SK-N-SH (cell line): ENCODE measurements at regions not wholly inside any gene's neighbourhood (a gene's known extent, or its start where the extent isn't known, plus 50 kb on each side); places are given as distances from the start of the nearest gene placed in this dataset.
"Not testable (repeated sequence)": the region's sequence is repeated elsewhere in the genome, so short reads cannot be mapped to it uniquely, and the experiment has no call there.

ENCODE experiments used
- CTCF ChIA-PET: fragments of 300-600, 350-600 bp; formaldehyde crosslinking; extraction: SDS; loops from one replicate; lab custom pipeline; 2021; lab: Yijun Ruan, JAX
- POLR2A ChIA-PET: fragments of 350-600 bp; sonication (Branson Sonifier 250); formaldehyde crosslinking; extraction: SDS; loops from one replicate; lab custom pipeline; 2020; ENCODE audit warnings: antibody characterized with exemption, inconsistent platforms; lab: Yijun Ruan, JAX
- DNase-seq: peaks from one replicate; pipeline ENCODE4 v3.0.0; 2012
- H2AFZ ChIP-seq: fragments of 200-600 bp; sonication (generic); 2 replicates; pipeline ENCODE4 v1.8.1; 2016; ENCODE audit warnings: antibody characterized with exemption, mild to moderate bottlenecking, low read depth
- H3F3A ChIP-seq: fragments of 200-600 bp; sonication (generic); replicated peaks from 2 replicates; pipeline ENCODE3; 2016; ENCODE audit warnings: antibody characterized with exemption, mild to moderate bottlenecking; ENCODE audit not compliant: insufficient read depth
- H3K27ac ChIP-seq, 2 experiments: fragments of 200-500 bp in 1 of 2; fragments of 200-600 bp in 1 of 2; sonication (Bioruptor generic) in 1 of 2; sonication (generic), shearing (Covaris generic) in 1 of 2; 2 replicates each; pipeline versions ENCODE4 v1.5.1 to v1.6.1; 2014 to 2016; ENCODE audit warnings: low read depth in 2 of 2, inconsistent platforms in 1 of 2, low read length in 1 of 2, mild to moderate bottlenecking in 1 of 2, mixed read lengths in 1 of 2
- H3K27me3 ChIP-seq: fragments of 200-600 bp; sonication (generic), shearing (Covaris generic); 2 replicates; pipeline ENCODE4 v1.6.1; 2016; ENCODE audit warnings: mixed run types; ENCODE audit not compliant: insufficient read depth
- H3K36me3 ChIP-seq, 2 experiments: fragments of 200-500 bp in 1 of 2; fragments of 200-600 bp in 1 of 2; sonication (Bioruptor generic) in 1 of 2; sonication (generic) in 1 of 2; replicated peaks in 1 of 2; 2 replicates each; pipeline versions ENCODE3 to v1.5.1; 2014 to 2016; ENCODE audit warnings: low read length in 1 of 2, mild to moderate bottlenecking in 1 of 2; ENCODE audit not compliant: insufficient read depth in 2 of 2, control insufficient read depth in 1 of 2
- H3K4me1 ChIP-seq, 2 experiments: fragments of 200-500 bp in 1 of 2; fragments of 200-600 bp in 1 of 2; sonication (Bioruptor generic) in 1 of 2; sonication (generic), shearing (Covaris generic) in 1 of 2; 2 replicates each; pipeline versions ENCODE4 v1.5.1 to v1.6.1; 2014 to 2016; ENCODE audit warnings: low read depth in 1 of 2, low read length in 1 of 2, mixed run types in 1 of 2; ENCODE audit not compliant: insufficient read depth in 2 of 2, control insufficient read depth in 1 of 2
- H3K4me2 ChIP-seq: fragments of 200-600 bp; sonication (generic), shearing (Covaris generic); 2 replicates; pipeline ENCODE4 v1.6.1; 2017; ENCODE audit warnings: mixed run types
- H3K4me3 ChIP-seq, 2 experiments: fragments of 200-500 bp in 1 of 2; fragments of 200-600 bp in 1 of 2; sonication (Bioruptor generic) in 1 of 2; sonication (generic), shearing (Covaris generic) in 1 of 2; 2 replicates each; pipeline versions ENCODE4 v1.5.1 to v1.8.1; 2014 to 2016; ENCODE audit warnings: low read depth in 2 of 2, inconsistent platforms in 1 of 2, low read length in 1 of 2, mild to moderate bottlenecking in 1 of 2, mixed read lengths in 1 of 2, moderate library complexity in 1 of 2
- H3K79me2 ChIP-seq: fragments of 200-600 bp; sonication (generic); 2 replicates; pipeline ENCODE4 v1.8.1; 2017; ENCODE audit warnings: mild to moderate bottlenecking; ENCODE audit not compliant: insufficient read depth
- H3K9ac ChIP-seq: fragments of 200-600 bp; sonication (generic); 2 replicates; pipeline ENCODE4 v1.6.1; 2017; ENCODE audit warnings: mixed run types
- H3K9me2 ChIP-seq: fragments of 200-600 bp; sonication (generic); 2 replicates; pipeline ENCODE4 v1.6.1; 2017; ENCODE audit warnings: mixed run types
- H3K9me3 ChIP-seq: fragments of 200-600 bp; sonication (generic); 2 replicates; pipeline ENCODE4 v1.6.1; 2017; ENCODE audit warnings: mixed run types, mild to moderate bottlenecking, moderate library complexity
- H4K20me1 ChIP-seq: fragments of 200-600 bp; sonication (generic); 2 replicates; pipeline ENCODE4 v1.6.1; 2017; ENCODE audit warnings: mild to moderate bottlenecking, mixed run types; ENCODE audit not compliant: insufficient read depth
- EP300 ChIP-seq, 2 experiments: IDR thresholded peaks; 2 replicates each; pipeline versions ENCODE4 v1.4.0 to v1.6.1; 2012; ENCODE audit warnings: borderline replicate concordance in 1 of 2, low read depth in 1 of 2, low read length in 1 of 2
- FOSL2 ChIP-seq: IDR thresholded peaks from 2 replicates; pipeline ENCODE4 v1.4.0; 2012; ENCODE audit warnings: low read depth, mild to moderate bottlenecking, moderate library complexity, borderline replicate concordance
- GATA2 ChIP-seq: sonication (generic); formaldehyde crosslinking; IDR thresholded peaks from 2 replicates; pipeline ENCODE4 v1.5.0; 2020; ENCODE audit warnings: mild to moderate bottlenecking, missing genetic modification reagents
- IRF3 ChIP-seq: fragments of 150-350 bp; IDR thresholded peaks from 2 replicates; pipeline ENCODE4 v1.6.1; 2016; ENCODE audit warnings: mild to moderate bottlenecking, low read depth, low read length
- NFIC ChIP-seq: IDR thresholded peaks from 2 replicates; pipeline ENCODE4 v1.4.0; 2012; ENCODE audit warnings: borderline replicate concordance
- REST ChIP-seq: IDR thresholded peaks from 2 replicates; pipeline ENCODE4 v1.6.1; 2012; ENCODE audit warnings: mild to moderate bottlenecking, low read depth, low read length, moderate library complexity
- SMC3 ChIP-seq: IDR thresholded peaks from 2 replicates; pipeline ENCODE4 v1.6.1; 2012; ENCODE audit warnings: low read depth, low read length, improper control_type of control experiment
- USF2 ChIP-seq: fragments of 150-350 bp; IDR thresholded peaks from 2 replicates; pipeline ENCODE4 v1.6.1; 2017; ENCODE audit warnings: antibody characterized with exemption, low read length, low read depth, borderline replicate concordance
- WGBS: methylation state at CpG from one replicate; pipeline ENCODE4 v1.1.6; 2017; ENCODE audit warnings: low lambda C conversion rate; 5-methylcytosine and 5-hydroxymethylcytosine counted together

GRCh38 chr3:95738045-95738444 is 1076.3 kb upstream of the EPHA6 start:
- Histone ChIP-seq H3K79me2 (no peaks in the 10 kb centered on the region), H3K36me3 (no peaks in the 10 kb centered on the region), H3K4me2 (no peak overlapping the region), H4K20me1 (no peaks in the 10 kb centered on the region), H3K4me1 (no peaks in the 10 kb centered on the region), H3K9ac (no peak overlapping the region), H3K27ac (no peak overlapping the region), H3K9me3 (no peaks in the 10 kb centered on the region), H3K9me2 (no peaks in the 10 kb centered on the region), H3F3A (no peaks in the 10 kb centered on the region), H2AFZ (no peak overlapping the region), H3K4me3 (no peak overlapping the region), H3K27me3 (no peaks in the 10 kb centered on the region)
- POLR2A ChIA-PET: no interaction called here
- TF ChIP-seq USF2 (no peak), SMC3 (no peak), GATA2 (CRISPR knock-in tag) (no peak), IRF3 (no peak), FOSL2 (no peak), REST (no peak), NFIC (no peak), EP300 (IDR thresholded peaks at IDR 0.05; ENCODE audit: borderline replicate concordance in 1 of 2, low read depth in 1 of 2, low read length in 1 of 2) (no peak)
- CTCF ChIA-PET: no interaction called here
- no peak for DNase-seq
- WGBS: 4% methylated on average over 2 of the region's 2 CpGs

GRCh38 chr3:95744896-95745295 is 1069.5 kb upstream of the EPHA6 start:
- H3K4me3 ChIP-seq, H3K4me2 ChIP-seq, H3K4me1 ChIP-seq, H3K9me2 ChIP-seq, H3K27ac ChIP-seq, H3K27me3 ChIP-seq, H3K36me3 ChIP-seq, H2AFZ ChIP-seq, POLR2A ChIA-PET, H3K9me3 ChIP-seq, CTCF ChIA-PET, H3K79me2 ChIP-seq, H4K20me1 ChIP-seq, H3F3A ChIP-seq, DNase-seq, H3K9ac ChIP-seq: not testable (repeated sequence)
- no CpG with 5 or more reads among the region's 27 CpGs for WGBS
